ENCODE measurements at regions not wholly inside any gene's neighbourhood (a gene's known extent, or its start where the extent isn't known, plus 50 kb on each side); places are given as distances from the start of the nearest gene placed in this dataset.

- TF ChIP-seq CTCF (IDR thresholded peaks at IDR 0.05; ENCODE audit: insufficient read depth, low read length): no peak
- TF ChIP-seq POLR2AphosphoS5 (IDR thresholded peaks at IDR 0.05; ENCODE audit: low read depth): no peak
- no peak for TF ChIP-seq SPI1 (IDR thresholded peaks at IDR 0.05; ENCODE audit: borderline replicate concordance, low read depth)
- no peak for TF ChIP-seq GABPA (IDR thresholded peaks at IDR 0.05; ENCODE audit: low read depth)
Measured at GRCh38 chr1:80909172-80909784, 891.5 kb upstream of the ADGRL2 start.
